ENCODE measurements at regions not wholly inside any gene's neighbourhood (a gene's known extent, or its start where the extent isn't known, plus 50 kb on each side); places are given as distances from the start of the nearest gene placed in this dataset.

- Histone ChIP-seq H3K4me1 (ENCODE audit: insufficient read depth, poor library complexity, severe bottlenecking) (no peaks in the 10 kb centered on the region), H3K9me3 (ENCODE audit: severe bottlenecking) (no peaks in the 10 kb centered on the region), H3K27ac (ENCODE audit: poor library complexity, severe bottlenecking) (no peak overlapping the region), H3K4me3 (ENCODE audit: severe bottlenecking) (no peak overlapping the region), H3K36me3 (ENCODE audit: low read depth) (no peaks in the 10 kb centered on the region), H3K27me3 (ENCODE audit: insufficient read depth, poor library complexity, severe bottlenecking) (no peaks in the 10 kb centered on the region)
- TF ChIP-seq CTCF (IDR thresholded peaks at IDR 0.05; ENCODE audit: poor library complexity, severe bottlenecking) = no peak
- DNase-seq (ENCODE audit: low spot score) = no peak
- no peak for ATAC-seq (ENCODE audit: low read depth)
Measured at GRCh38 chr10:43913676-43914235, 265.1 kb upstream of the ZNF32 start.

GRCh38 chr10:43912469-43912868, 263.8 kb upstream of the ZNF32 start:
- no peaks in the 10 kb centered on the region for H3K27me3 ChIP-seq (ENCODE audit: insufficient read depth, poor library complexity, severe bottlenecking)
- no peak for TF ChIP-seq CTCF (IDR thresholded peaks at IDR 0.05; ENCODE audit: poor library complexity, severe bottlenecking)
- no peaks in the 10 kb centered on the region for H3K9me3 ChIP-seq (ENCODE audit: severe bottlenecking)
- H3K36me3 ChIP-seq (ENCODE audit: low read depth) = no peaks in the 10 kb centered on the region
- DNase-seq (ENCODE audit: low spot score) = no peak
- H3K4me3 ChIP-seq (ENCODE audit: severe bottlenecking) = no peak overlapping the region
- no peak for ATAC-seq (ENCODE audit: low read depth)
- H3K27ac ChIP-seq (ENCODE audit: poor library complexity, severe bottlenecking) = no peak overlapping the region
- no peaks in the 10 kb centered on the region for H3K4me1 ChIP-seq (ENCODE audit: insufficient read depth, poor library complexity, severe bottlenecking)

- ATAC-seq (ENCODE audit: low read depth) = no peak
- no peaks in the 10 kb centered on the region for H3K27me3 ChIP-seq (ENCODE audit: insufficient read depth, poor library complexity, severe bottlenecking)
Measured at GRCh38 chr10:43906490-43906889, 257.8 kb upstream of the ZNF32 start.

GRCh38 chr10:43905512-43906236, 257.0 kb upstream of the ZNF32 start:
- no peaks in the 10 kb centered on the region for H3K9me3 ChIP-seq (ENCODE audit: severe bottlenecking)
- no peak overlapping the region for H3K4me3 ChIP-seq (ENCODE audit: severe bottlenecking)
- no peak for ATAC-seq (ENCODE audit: low read depth)
- TF ChIP-seq CTCF (IDR thresholded peaks at IDR 0.05; ENCODE audit: poor library complexity, severe bottlenecking) = no peak
- H3K27me3 ChIP-seq (ENCODE audit: insufficient read depth, poor library complexity, severe bottlenecking) = no peaks in the 10 kb centered on the region
- H3K36me3 ChIP-seq (ENCODE audit: low read depth) = no peaks in the 10 kb centered on the region
- H3K4me1 ChIP-seq (ENCODE audit: insufficient read depth, poor library complexity, severe bottlenecking) = no peaks in the 10 kb centered on the region
- DNase-seq (ENCODE audit: low spot score) = no peak
- H3K27ac ChIP-seq (ENCODE audit: poor library complexity, severe bottlenecking) = no peak overlapping the region

More at GRCh38 chr10:43906490-43906889, 257.8 kb upstream of the ZNF32 start:
- H3K4me3 ChIP-seq (ENCODE audit: severe bottlenecking) = no peak overlapping the region
- H3K9me3 ChIP-seq (ENCODE audit: severe bottlenecking) = no peaks in the 10 kb centered on the region
- DNase-seq (ENCODE audit: low spot score) = no peak
- TF ChIP-seq CTCF (IDR thresholded peaks at IDR 0.05; ENCODE audit: poor library complexity, severe bottlenecking) = no peak
- H3K36me3 ChIP-seq (ENCODE audit: low read depth) = no peaks in the 10 kb centered on the region
- H3K4me1 ChIP-seq (ENCODE audit: insufficient read depth, poor library complexity, severe bottlenecking) = no peaks in the 10 kb centered on the region
- H3K27ac ChIP-seq (ENCODE audit: poor library complexity, severe bottlenecking) = no peak overlapping the region

GRCh38 chr10:43904844-43905243, 256.2 kb upstream of the ZNF32 start:
- no peaks in the 10 kb centered on the region for H3K9me3 ChIP-seq (ENCODE audit: severe bottlenecking)
- no peak overlapping the region for H3K4me3 ChIP-seq (ENCODE audit: severe bottlenecking)
- no peaks in the 10 kb centered on the region for H3K4me1 ChIP-seq (ENCODE audit: insufficient read depth, poor library complexity, severe bottlenecking)
- no peak for TF ChIP-seq CTCF (IDR thresholded peaks at IDR 0.05; ENCODE audit: poor library complexity, severe bottlenecking)
- no peak overlapping the region for H3K27ac ChIP-seq (ENCODE audit: poor library complexity, severe bottlenecking)
- no peak for DNase-seq (ENCODE audit: low spot score)
- no peaks in the 10 kb centered on the region for H3K27me3 ChIP-seq (ENCODE audit: insufficient read depth, poor library complexity, severe bottlenecking)
- H3K36me3 ChIP-seq (ENCODE audit: low read depth) = no peaks in the 10 kb centered on the region
- no peak for ATAC-seq (ENCODE audit: low read depth)

Measured in RWPE2 (cell line).